IMR-90 (cell line): ENCODE measurements at regions not wholly inside any gene's neighbourhood (a gene's known extent, or its start where the extent isn't known, plus 50 kb on each side); places are given as distances from the start of the nearest gene placed in this dataset.

ENCODE experiments used
- ATAC-seq: fragments of 200-7000 bp; cut with Tn5 transposase; 2 replicates; pipeline ENCODE4 v1.9.1; 2020; ENCODE audit warnings: low read depth, mild to moderate bottlenecking, moderate library complexity
- BruUV-seq: library from RNA; stranded (reverse); fragments of 400-500 nt; replicated peaks from 2 replicates; lab custom pipeline; 2021; lab: Mats Ljungman, UMichigan
- CTCF ChIA-PET: fragments of 300-600 bp; formaldehyde crosslinking; extraction: SDS; loops from one replicate; lab custom pipeline; 2021; ENCODE audit warnings: antibody characterized with exemption; lab: Yijun Ruan, JAX
- POLR2A ChIA-PET: fragments of 300-600 bp; sonication (Branson Sonifier 250); formaldehyde crosslinking; loops from one replicate; lab custom pipeline; 2022; ENCODE audit warnings: antibody characterized with exemption; ENCODE audit not compliant: unreplicated experiment; lab: Charles Lee
- DNase-seq: peaks from one replicate; pipeline ENCODE4 v3.0.0; 2013
- H2AFZ ChIP-seq: replicated peaks from 2 replicates; pipeline ENCODE3; 2013; ENCODE audit warnings: low read length, mild to moderate bottlenecking; ENCODE audit not compliant: poor library complexity
- H2AK5ac ChIP-seq: 2 replicates; pipeline ENCODE4 v1.6.1; 2013; ENCODE audit warnings: low read depth, low read length, inconsistent platforms
- H2AK9ac ChIP-seq: replicated peaks from 2 replicates; pipeline ENCODE3; 2013; ENCODE audit warnings: mild to moderate bottlenecking, low read depth, low read length, moderate library complexity; ENCODE audit not compliant: poor library complexity
- H2BK120ac ChIP-seq: 2 replicates; pipeline ENCODE4 v1.6.1; 2013; ENCODE audit warnings: low read depth, low read length, inconsistent platforms
- H2BK15ac ChIP-seq: 3 replicates; pipeline ENCODE4 v1.6.1; 2013; ENCODE audit warnings: low read depth, low read length, inconsistent platforms
- H2BK20ac ChIP-seq: 2 replicates; pipeline ENCODE4 v1.6.1; 2013; ENCODE audit warnings: low read depth, mild to moderate bottlenecking, inconsistent platforms, low read length, moderate library complexity
- H2BK5ac ChIP-seq: 2 replicates; pipeline ENCODE4 v1.6.1; 2013; ENCODE audit warnings: mild to moderate bottlenecking, low read depth, low read length, inconsistent platforms; ENCODE audit not compliant: poor library complexity, severe bottlenecking
- H3K14ac ChIP-seq: replicated peaks from 2 replicates; pipeline ENCODE4 v1.6.1; 2013; ENCODE audit warnings: low read depth, low read length, inconsistent platforms
- H3K18ac ChIP-seq: 2 replicates; pipeline ENCODE4 v1.6.1; 2013; ENCODE audit warnings: low read depth, low read length, control low read depth
- H3K23ac ChIP-seq: 2 replicates; pipeline ENCODE4 v1.6.1; 2013; ENCODE audit warnings: low read depth, low read length, inconsistent platforms
- H3K27ac ChIP-seq: 2 replicates; pipeline ENCODE4 v1.5.1; 2013; ENCODE audit warnings: mild to moderate bottlenecking, control low read depth, low read length; ENCODE audit not compliant: insufficient read depth
- H3K27me3 ChIP-seq: 2 replicates; pipeline ENCODE4 v1.6.1; 2013; ENCODE audit warnings: low read length; ENCODE audit not compliant: control insufficient read depth, insufficient read depth
- H3K36me3 ChIP-seq: 2 replicates; pipeline ENCODE4 v1.6.1; 2013; ENCODE audit warnings: low read length, mixed read lengths; ENCODE audit not compliant: control insufficient read depth, insufficient read depth
- H3K4ac ChIP-seq: 2 replicates; pipeline ENCODE4 v1.6.1; 2013; ENCODE audit warnings: low read depth, low read length, inconsistent platforms
- H3K4me1 ChIP-seq: 2 replicates; pipeline ENCODE4 v1.6.1; 2013; ENCODE audit warnings: low read length, mixed read lengths; ENCODE audit not compliant: control insufficient read depth, insufficient read depth
- H3K4me2 ChIP-seq: 2 replicates; pipeline ENCODE4 v1.6.1; 2013; ENCODE audit warnings: low read depth, mild to moderate bottlenecking, control low read depth, low read length, moderate library complexity
- H3K4me3 ChIP-seq: 2 replicates; pipeline ENCODE4 v1.5.1; 2013; ENCODE audit warnings: low read depth, mild to moderate bottlenecking, control low read depth, low read length, moderate library complexity; ENCODE audit not compliant: insufficient read depth
- H3K56ac ChIP-seq: 2 replicates; pipeline ENCODE4 v1.6.1; 2013; ENCODE audit warnings: low read length, inconsistent platforms; ENCODE audit not compliant: insufficient read depth; ENCODE audit errors: extremely low read depth
- H3K79me1 ChIP-seq, 2 experiments: 2 replicates each; pipeline ENCODE4 v1.6.1; 2013; ENCODE audit warnings: low read length in 2 of 2, inconsistent platforms in 1 of 2, low read depth in 1 of 2
- H3K9ac ChIP-seq: 2 replicates; pipeline ENCODE4 v1.6.1; 2013; ENCODE audit warnings: low read depth, low read length, control low read depth
- H3K9me1 ChIP-seq: 2 replicates; pipeline ENCODE4 v1.6.1; 2013; ENCODE audit warnings: low read length, inconsistent platforms; ENCODE audit not compliant: insufficient read depth
- H3K9me3 ChIP-seq: 2 replicates; pipeline ENCODE4 v1.6.1; 2013; ENCODE audit warnings: low read length; ENCODE audit not compliant: control insufficient read depth, insufficient read depth
- H4K20me1 ChIP-seq: 2 replicates; pipeline ENCODE4 v1.6.1; 2013; ENCODE audit warnings: low read length, inconsistent platforms; ENCODE audit not compliant: insufficient read depth
- H4K5ac ChIP-seq: 2 replicates; pipeline ENCODE4 v1.6.1; 2013; ENCODE audit warnings: mild to moderate bottlenecking, low read depth, low read length, control low read depth
- H4K8ac ChIP-seq, 2 experiments: 2 replicates each; pipeline ENCODE4 v1.6.1; 2013; ENCODE audit warnings: low read depth in 2 of 2, low read length in 2 of 2, control low read depth in 1 of 2, inconsistent platforms in 1 of 2
- H4K91ac ChIP-seq: 2 replicates; pipeline ENCODE4 v1.6.1; 2013; ENCODE audit warnings: low read depth, low read length, inconsistent platforms; ENCODE audit not compliant: insufficient read depth
- CEBPB ChIP-seq: IDR thresholded peaks from 2 replicates; pipeline ENCODE4 v1.6.1; 2012; ENCODE audit warnings: low read depth, low read length, improper control_type of control experiment
- MAFK ChIP-seq: IDR thresholded peaks from 2 replicates; pipeline ENCODE4 v1.6.1; 2012; ENCODE audit warnings: low read depth, low read length, improper control_type of control experiment
- MXI1 ChIP-seq: IDR thresholded peaks from 2 replicates; pipeline ENCODE4 v1.6.1; 2012; ENCODE audit warnings: low read depth, mild to moderate bottlenecking, low read length, moderate library complexity, borderline replicate concordance
- POLR2A ChIP-seq: IDR thresholded peaks from 2 replicates; pipeline ENCODE4 v1.6.1; 2012; ENCODE audit warnings: mild to moderate bottlenecking, low read depth, low read length
- RAD21 ChIP-seq: IDR thresholded peaks from 2 replicates; pipeline ENCODE4 v1.6.1; 2012; ENCODE audit warnings: low read length, improper control_type of control experiment
- RCOR1 ChIP-seq: IDR thresholded peaks from 2 replicates; pipeline ENCODE4 v1.6.1; 2012; ENCODE audit warnings: mild to moderate bottlenecking, low read length, improper control_type of control experiment; ENCODE audit not compliant: insufficient replicate concordance
- RFX5 ChIP-seq: IDR thresholded peaks from 2 replicates; pipeline ENCODE4 v1.8.0; 2012; ENCODE audit warnings: low read depth, mild to moderate bottlenecking, low read length, moderate library complexity
- SMC3 ChIP-seq: fragments of 150-350 bp; IDR thresholded peaks from 2 replicates; pipeline ENCODE4 v1.6.1; 2016; ENCODE audit warnings: low read depth, mild to moderate bottlenecking, antibody characterized with exemption, low read length, moderate library complexity
- WGBS, 2 experiments: methylation state at CpG; one replicate each; pipeline versions ENCODE4 v1.1.5 to v1.1.7; 2013; ENCODE audit warnings: missing lambda C conversion rate in 2 of 2; ENCODE audit not compliant: insufficient read length in 1 of 2; ENCODE audit errors: extremely low coverage in 2 of 2; 5-methylcytosine and 5-hydroxymethylcytosine counted together
- dilution Hi-C: fragments of 300-500 bp; cut with HindIII; formaldehyde crosslinking; loops from one replicate; pipeline ENCODE4 v1.14.3; 2018; ENCODE audit warnings: low sequenced_read_pairs; ENCODE audit not compliant: unreplicated experiment
- in situ Hi-C: fragments of 300-500 bp; cut with MboI; formaldehyde crosslinking; loops from 3 replicates; pipeline ENCODE4 v1.14.3; 2019; ENCODE audit warnings: low sequenced_read_pairs, inconsistent platforms, mixed read lengths
- intact Hi-C: fragments of 100-400 bp; cut with micrococcal nuclease; formaldehyde crosslinking; loops from 2 replicates; pipeline ENCODE4 v1.10.0; 2022
- TF ChIP-seq, protein P1 (sequence below): fragments of 150-350 bp; IDR thresholded peaks from 2 replicates; pipeline ENCODE4 v1.6.1; 2016; ENCODE audit warnings: low read depth, mild to moderate bottlenecking, low read length, moderate library complexity, borderline replicate concordance
- TF ChIP-seq, protein P2 (sequence below): conservative IDR thresholded peaks from 2 replicates; pipeline ENCODE4 v1.5.1; 2012; ENCODE audit warnings: mild to moderate bottlenecking, low read depth, low read length, improper control_type of control experiment
- TF ChIP-seq, protein P3 (sequence below): fragments of 150-350 bp; IDR thresholded peaks from 2 replicates; pipeline ENCODE4 v1.6.1; 2017; ENCODE audit warnings: mild to moderate bottlenecking, antibody characterized with exemption, low read length, low read depth

DNA sequence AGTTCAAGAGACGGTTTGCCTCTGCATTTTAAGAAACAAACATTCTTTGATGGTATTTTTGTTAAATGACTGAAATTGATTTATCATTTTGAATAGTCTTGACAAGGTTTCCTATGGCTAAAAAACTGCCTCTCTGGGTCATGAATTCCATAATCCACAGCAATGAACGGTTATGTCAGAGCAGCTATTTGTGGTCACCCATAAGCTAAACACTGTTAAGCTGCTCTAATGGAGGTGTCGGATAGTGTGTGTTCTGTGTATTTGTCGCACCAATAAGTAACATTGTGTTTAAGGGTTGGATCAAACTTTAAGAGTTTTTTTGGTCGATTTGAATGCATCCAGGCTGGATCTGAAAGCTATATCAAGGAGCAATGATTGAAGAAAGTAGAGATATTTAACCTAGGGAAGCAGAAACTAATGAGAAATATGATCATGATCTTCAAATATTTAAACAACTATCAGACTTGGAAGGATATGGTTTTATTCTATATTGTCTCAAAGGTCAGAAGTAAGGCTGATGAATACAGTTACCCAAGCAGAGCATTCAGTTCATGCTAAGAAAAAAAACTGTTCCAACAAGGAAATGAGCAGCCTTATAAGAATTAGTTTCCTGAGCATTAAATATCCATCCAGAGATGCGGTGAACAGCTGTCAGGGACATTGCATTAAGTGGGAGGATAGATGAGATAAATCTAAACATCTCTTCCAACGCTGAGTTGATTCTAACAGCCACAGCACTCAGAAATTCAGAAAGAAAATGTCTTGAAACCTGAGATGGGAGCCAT lies 232.3 kb upstream of the RPS6KA3 start (continued):
- TF ChIP-seq, protein P1, sequence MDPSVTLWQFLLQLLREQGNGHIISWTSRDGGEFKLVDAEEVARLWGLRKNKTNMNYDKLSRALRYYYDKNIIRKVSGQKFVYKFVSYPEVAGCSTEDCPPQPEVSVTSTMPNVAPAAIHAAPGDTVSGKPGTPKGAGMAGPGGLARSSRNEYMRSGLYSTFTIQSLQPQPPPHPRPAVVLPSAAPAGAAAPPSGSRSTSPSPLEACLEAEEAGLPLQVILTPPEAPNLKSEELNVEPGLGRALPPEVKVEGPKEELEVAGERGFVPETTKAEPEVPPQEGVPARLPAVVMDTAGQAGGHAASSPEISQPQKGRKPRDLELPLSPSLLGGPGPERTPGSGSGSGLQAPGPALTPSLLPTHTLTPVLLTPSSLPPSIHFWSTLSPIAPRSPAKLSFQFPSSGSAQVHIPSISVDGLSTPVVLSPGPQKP, result no peak
- TF ChIP-seq POLR2A, result no peak

DNA sequence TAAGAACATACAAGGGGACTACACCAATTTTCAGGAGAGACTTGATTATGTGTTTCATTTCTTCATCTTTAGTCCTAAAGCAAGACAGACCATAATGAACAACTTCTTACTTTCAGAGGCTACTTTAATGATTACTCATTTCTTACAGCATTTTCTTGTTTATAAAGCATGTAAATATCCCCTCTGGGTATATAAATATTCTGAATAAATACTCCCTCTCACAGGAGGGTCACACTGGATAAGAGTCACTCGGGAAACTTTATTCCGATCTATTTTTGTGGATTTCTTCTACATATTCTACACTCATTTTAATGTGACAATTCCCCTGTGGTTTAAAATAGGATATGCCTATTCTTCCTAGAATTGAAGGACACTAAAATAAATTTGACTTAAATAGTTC lies 228.9 kb upstream of the RPS6KA3 start:
- ChIA-PET POLR2A (no interaction called here), CTCF (no interaction called here)
- Histone ChIP-seq H3K4ac (no peak overlapping the region), H2AK5ac (no peak overlapping the region), H3K4me1 (peaks cover 5% of the 10 kb centered on the region), H3K4me2 (no peak overlapping the region), H2BK5ac (no peak overlapping the region), H4K20me1 (no peaks in the 10 kb centered on the region), H3K79me1 (no peaks in the 10 kb centered on the region; a peak in 1 of 4 replicates), H2BK20ac (no peak overlapping the region), H3K9me1 (no peaks in the 10 kb centered on the region; the same call in 1 of the 2 replicates), H2AK9ac (no peak overlapping the region), H4K8ac (no peak overlapping the region), H3K36me3 (no peaks in the 10 kb centered on the region), H2BK120ac (no peak overlapping the region; the same call in 1 of the 2 replicates), H3K56ac (no peak overlapping the region), H3K9me3 (no peaks in the 10 kb centered on the region), H4K5ac (no peak overlapping the region), H4K91ac (no peak overlapping the region), H3K23ac (no peak overlapping the region), H3K9ac (no peak overlapping the region), H2AFZ (no peak overlapping the region), H3K27ac (no peak overlapping the region; the same call in 1 of the 2 replicates), H3K27me3 (no peaks in the 10 kb centered on the region), H3K14ac (no peak overlapping the region), H3K4me3 (no peak overlapping the region), H3K18ac (no peak overlapping the region), H2BK15ac (no peak overlapping the region)
- no peak for DNase-seq
- no TSS peak for BruUV-seq
- WGBS, 2 experiments, result no CpG with 5 or more reads among the region's 2 CpGs
- dilution Hi-C loops (no loop called here), in situ Hi-C loops (no loop called here), intact Hi-C loops (no loop called here)
- peak; percentile 69 for ATAC-seq
- TF ChIP-seq, protein P2, sequence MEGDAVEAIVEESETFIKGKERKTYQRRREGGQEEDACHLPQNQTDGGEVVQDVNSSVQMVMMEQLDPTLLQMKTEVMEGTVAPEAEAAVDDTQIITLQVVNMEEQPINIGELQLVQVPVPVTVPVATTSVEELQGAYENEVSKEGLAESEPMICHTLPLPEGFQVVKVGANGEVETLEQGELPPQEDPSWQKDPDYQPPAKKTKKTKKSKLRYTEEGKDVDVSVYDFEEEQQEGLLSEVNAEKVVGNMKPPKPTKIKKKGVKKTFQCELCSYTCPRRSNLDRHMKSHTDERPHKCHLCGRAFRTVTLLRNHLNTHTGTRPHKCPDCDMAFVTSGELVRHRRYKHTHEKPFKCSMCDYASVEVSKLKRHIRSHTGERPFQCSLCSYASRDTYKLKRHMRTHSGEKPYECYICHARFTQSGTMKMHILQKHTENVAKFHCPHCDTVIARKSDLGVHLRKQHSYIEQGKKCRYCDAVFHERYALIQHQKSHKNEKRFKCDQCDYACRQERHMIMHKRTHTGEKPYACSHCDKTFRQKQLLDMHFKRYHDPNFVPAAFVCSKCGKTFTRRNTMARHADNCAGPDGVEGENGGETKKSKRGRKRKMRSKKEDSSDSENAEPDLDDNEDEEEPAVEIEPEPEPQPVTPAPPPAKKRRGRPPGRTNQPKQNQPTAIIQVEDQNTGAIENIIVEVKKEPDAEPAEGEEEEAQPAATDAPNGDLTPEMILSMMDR, result no peak
- TF ChIP-seq RAD21 (no peak), MAFK (no peak), RFX5 (no peak), RCOR1 (no peak), SMC3 (no peak), CEBPB (no peak), MXI1 (no peak)
- TF ChIP-seq, protein P3, sequence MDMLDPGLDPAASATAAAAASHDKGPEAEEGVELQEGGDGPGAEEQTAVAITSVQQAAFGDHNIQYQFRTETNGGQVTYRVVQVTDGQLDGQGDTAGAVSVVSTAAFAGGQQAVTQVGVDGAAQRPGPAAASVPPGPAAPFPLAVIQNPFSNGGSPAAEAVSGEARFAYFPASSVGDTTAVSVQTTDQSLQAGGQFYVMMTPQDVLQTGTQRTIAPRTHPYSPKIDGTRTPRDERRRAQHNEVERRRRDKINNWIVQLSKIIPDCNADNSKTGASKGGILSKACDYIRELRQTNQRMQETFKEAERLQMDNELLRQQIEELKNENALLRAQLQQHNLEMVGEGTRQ, result no peak
- TF ChIP-seq, protein P1, result no peak
